ENCODE measurements at regions not wholly inside any gene's neighbourhood (a gene's known extent, or its start where the extent isn't known, plus 50 kb on each side); places are given as distances from the start of the nearest gene placed in this dataset.
A peak's percentile ranks its signal among the peaks of the same experiment; 100 is the strongest.
"Not testable (repeated sequence)": the region's sequence is repeated elsewhere in the genome, so short reads cannot be mapped to it uniquely, and the experiment has no call there.

- in situ Hi-C loops (cut with HindIII; ENCODE audit: low pct_ligation_motif_present, low sequenced_read_pairs) = no loop called here
- no peaks in the 10 kb centered on the region for H3K27me3 ChIP-seq (replicated peaks)
- H3K36me3 ChIP-seq (replicated peaks) = no peaks in the 10 kb centered on the region
- DNase-seq = no peak
- no peak overlapping the region for H3K27ac ChIP-seq
- TF ChIP-seq CTCF (IDR thresholded peaks at IDR 0.05; ENCODE audit: low read depth, low read length, missing control alignments) = no peak
- no peak overlapping the region for H3K4me3 ChIP-seq (ENCODE audit: low read depth, low read length)
Measured at GRCh38 chr6:112539355-112539754, 192.2 kb downstream of the RFPL4B start.

- H3K4me3 ChIP-seq (ENCODE audit: low read depth, low read length); H3K36me3 ChIP-seq (replicated peaks); in situ Hi-C loops (cut with HindIII; ENCODE audit: low pct_ligation_motif_present, low sequenced_read_pairs); H3K27ac ChIP-seq; H3K27me3 ChIP-seq (replicated peaks); DNase-seq: not testable (repeated sequence)
Measured at GRCh38 chr6:112541847-112542246, 194.7 kb downstream of the RFPL4B start.

- H3K27ac ChIP-seq; DNase-seq; in situ Hi-C loops (cut with HindIII; ENCODE audit: low pct_ligation_motif_present, low sequenced_read_pairs); H3K4me3 ChIP-seq (ENCODE audit: low read depth, low read length); H3K36me3 ChIP-seq (replicated peaks); H3K27me3 ChIP-seq (replicated peaks): not testable (repeated sequence)
Measured at GRCh38 chr6:112547321-112548085, 200.4 kb downstream of the RFPL4B start.

GRCh38 chr6:112549749-112550148, 202.6 kb downstream of the RFPL4B start:
- in situ Hi-C loops (cut with HindIII; ENCODE audit: low pct_ligation_motif_present, low sequenced_read_pairs) = no loop called here
- no peak for TF ChIP-seq CTCF (IDR thresholded peaks at IDR 0.05; ENCODE audit: low read depth, low read length, missing control alignments)
- no peak overlapping the region for H3K4me3 ChIP-seq (ENCODE audit: low read depth, low read length)
- H3K36me3 ChIP-seq (replicated peaks) = no peaks in the 10 kb centered on the region
- no peak overlapping the region for H3K27ac ChIP-seq
- no peaks in the 10 kb centered on the region for H3K27me3 ChIP-seq (replicated peaks)
- DNase-seq = no peak

- H3K27ac ChIP-seq = no peak overlapping the region
- H3K4me3 ChIP-seq (ENCODE audit: low read depth, low read length) = no peak overlapping the region
- no peaks in the 10 kb centered on the region for H3K27me3 ChIP-seq (replicated peaks)
- no peaks in the 10 kb centered on the region for H3K36me3 ChIP-seq (replicated peaks)
- no peak for TF ChIP-seq CTCF (IDR thresholded peaks at IDR 0.05; ENCODE audit: low read depth, low read length, missing control alignments)
- DNase-seq = no peak
- in situ Hi-C loops (cut with HindIII; ENCODE audit: low pct_ligation_motif_present, low sequenced_read_pairs) = no loop called here
Measured at GRCh38 chr6:112557435-112557834, 210.3 kb downstream of the RFPL4B start.

GRCh38 chr6:112557961-112558360, 210.8 kb downstream of the RFPL4B start:
- Histone ChIP-seq H3K36me3 (replicated peaks) (no peaks in the 10 kb centered on the region), H3K4me3 (ENCODE audit: low read depth, low read length) (no peak overlapping the region), H3K27me3 (replicated peaks) (no peaks in the 10 kb centered on the region), H3K27ac (no peak overlapping the region)
- no peak for DNase-seq
- in situ Hi-C loops (cut with HindIII; ENCODE audit: low pct_ligation_motif_present, low sequenced_read_pairs) = no loop called here
- TF ChIP-seq CTCF (IDR thresholded peaks at IDR 0.05; ENCODE audit: low read depth, low read length, missing control alignments) = no peak

- no peak overlapping the region for H3K4me3 ChIP-seq (ENCODE audit: low read depth, low read length)
- in situ Hi-C loops (cut with HindIII; ENCODE audit: low pct_ligation_motif_present, low sequenced_read_pairs) = no loop called here
- TF ChIP-seq CTCF (IDR thresholded peaks at IDR 0.05; ENCODE audit: low read depth, low read length, missing control alignments) = peak; percentile 17
- no peak overlapping the region for H3K27ac ChIP-seq
- no peaks in the 10 kb centered on the region for H3K27me3 ChIP-seq (replicated peaks)
- H3K36me3 ChIP-seq (replicated peaks) = no peaks in the 10 kb centered on the region
- no peak for DNase-seq
Measured at GRCh38 chr6:112560651-112561050, 213.5 kb downstream of the RFPL4B start.
